ENCODE measurements at regions not wholly inside any gene's neighbourhood (a gene's known extent, or its start where the extent isn't known, plus 50 kb on each side); places are given as distances from the start of the nearest gene placed in this dataset.

GRCh38 chr19:57058871-57059270, 60.9 kb upstream of the USP29 start:
- TF ChIP-seq MXI1 (conservative IDR thresholded peaks at IDR 0.05; ENCODE audit: poor library complexity, severe bottlenecking) = no peak
- TF ChIP-seq CTCF (IDR thresholded peaks at IDR 0.05; ENCODE audit: poor library complexity, severe bottlenecking) = no peak
- TF ChIP-seq EZH2 (IDR thresholded peaks at IDR 0.05; ENCODE audit: borderline replicate concordance, insufficient read depth, low read length, poor library complexity, severe bottlenecking) = no peak
- no peak for TF ChIP-seq EP300 (conservative IDR thresholded peaks at IDR 0.05; ENCODE audit: poor library complexity, severe bottlenecking)
- TF ChIP-seq RAD21 (conservative IDR thresholded peaks at IDR 0.05) = no peak
- no peak for TF ChIP-seq POLR2AphosphoS5 (IDR thresholded peaks at IDR 0.05)
- TF ChIP-seq REST (IDR thresholded peaks at IDR 0.05; ENCODE audit: borderline replicate concordance) = no peak
- TF ChIP-seq TAF1 (IDR thresholded peaks at IDR 0.05; ENCODE audit: low read depth) = no peak
- no peak for TF ChIP-seq SMC3 (conservative IDR thresholded peaks at IDR 0.05; ENCODE audit: poor library complexity)
